ENCODE measurements at regions not wholly inside any gene's neighbourhood (a gene's known extent, or its start where the extent isn't known, plus 50 kb on each side); places are given as distances from the start of the nearest gene placed in this dataset.

GRCh38 chr10:117488004-117488403 lies 54.5 kb upstream of the EMX2 start:
- no peak for TF ChIP-seq MAX (IDR thresholded peaks at IDR 0.05; ENCODE audit: low read depth)
- no peak for TF ChIP-seq CHD2 (IDR thresholded peaks at IDR 0.05; ENCODE audit: low read length, partially characterized antibody)
- TF ChIP-seq YY1 (IDR thresholded peaks at IDR 0.05; ENCODE audit: low read depth) = no peak
- no peak for TF ChIP-seq RFX5 (IDR thresholded peaks at IDR 0.05; ENCODE audit: low read length)

Measured in SK-N-SH (cell line).